HG02973 (cell line): ENCODE measurements at regions not wholly inside any gene's neighbourhood (a gene's known extent, or its start where the extent isn't known, plus 50 kb on each side); places are given as distances from the start of the nearest gene placed in this dataset.
A peak's percentile ranks its signal among the peaks of the same experiment; 100 is the strongest.

Experiments
- ATAC-seq: cut with Tn5 transposase; IDR thresholded peaks from one replicate; pipeline ENCODE4 v1.9.1; 2021; ENCODE audit warnings: moderate library complexity; ENCODE audit not compliant: unreplicated experiment

DNA sequence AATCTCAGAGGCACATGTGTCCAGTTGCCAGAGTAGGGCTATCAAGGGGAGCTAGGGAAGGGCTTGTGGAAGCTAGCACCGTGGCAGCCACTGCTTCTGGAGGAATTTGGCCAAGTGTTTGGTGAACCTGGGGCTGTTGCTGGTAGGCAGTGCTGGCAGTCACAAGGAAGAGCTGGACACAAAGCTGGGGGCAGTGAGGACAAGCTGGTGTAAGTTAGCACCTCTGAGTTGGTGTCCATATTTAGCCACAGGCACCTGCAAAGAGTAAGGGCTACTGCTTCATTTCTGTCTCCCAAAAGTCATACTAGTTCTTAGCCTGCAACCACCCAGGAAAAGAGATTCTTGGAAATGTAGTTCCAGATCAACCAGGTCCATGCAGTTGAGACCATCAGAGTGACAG is 359.4 kb downstream of the CSNK1G3 start:
- ATAC-seq = no peak

DNA sequence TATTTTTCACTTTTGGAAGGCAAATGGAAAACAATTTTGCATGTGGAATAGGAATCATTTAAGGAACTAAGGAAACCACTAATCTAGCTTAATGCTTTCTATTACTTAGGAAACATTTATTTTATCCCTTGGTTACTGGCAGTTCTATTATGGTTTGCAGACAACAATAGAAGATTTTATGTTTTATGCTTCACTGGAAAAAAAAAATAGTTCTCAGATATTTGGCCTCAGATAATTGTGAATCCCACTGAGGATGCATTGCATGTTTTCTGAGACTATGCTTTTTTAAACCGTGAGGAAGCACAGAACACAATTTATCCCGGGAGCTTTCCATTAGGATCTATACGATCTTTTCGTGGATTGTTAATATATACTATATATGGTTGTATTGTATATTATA is 356.9 kb downstream of the CSNK1G3 start:
- ATAC-seq = no peak

DNA sequence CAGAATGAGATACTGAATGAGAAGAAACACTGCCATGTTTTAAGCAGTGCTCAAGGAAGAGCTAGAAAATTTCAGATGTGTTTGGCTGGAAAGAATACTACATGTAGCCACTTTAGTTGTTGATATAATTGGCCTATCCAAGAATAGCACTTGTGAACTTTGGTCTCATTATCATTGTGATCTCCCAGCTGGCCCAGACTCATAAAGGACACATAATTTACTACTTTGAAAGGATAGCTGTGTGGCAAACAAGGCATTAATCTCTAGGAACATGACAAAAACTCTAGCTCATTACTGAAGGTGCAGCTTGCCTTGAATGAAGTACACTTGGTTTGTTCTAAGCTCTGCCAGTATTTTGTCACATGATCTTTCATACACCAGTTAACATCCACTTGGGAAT is 356.3 kb downstream of the CSNK1G3 start:
- no peak for ATAC-seq

DNA sequence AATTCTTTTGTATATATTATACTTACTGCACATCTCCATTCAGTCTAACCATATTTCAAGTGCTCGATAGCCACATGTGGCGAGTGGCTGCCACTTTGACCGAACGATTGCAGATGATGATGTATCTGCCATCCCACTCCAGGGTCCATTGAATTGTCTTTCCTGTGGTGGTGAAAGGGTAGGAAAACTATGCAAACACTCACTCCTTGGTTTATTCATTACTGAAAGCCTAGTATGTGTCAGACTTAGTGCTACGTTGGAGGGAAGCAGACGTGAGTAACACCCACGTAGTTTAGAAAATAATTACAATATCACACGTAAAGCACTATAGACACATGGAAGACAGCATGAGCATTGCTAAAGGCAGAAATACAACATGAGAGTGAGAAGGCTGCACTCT is 353.7 kb downstream of the CSNK1G3 start:
- ATAC-seq = no peak

DNA sequence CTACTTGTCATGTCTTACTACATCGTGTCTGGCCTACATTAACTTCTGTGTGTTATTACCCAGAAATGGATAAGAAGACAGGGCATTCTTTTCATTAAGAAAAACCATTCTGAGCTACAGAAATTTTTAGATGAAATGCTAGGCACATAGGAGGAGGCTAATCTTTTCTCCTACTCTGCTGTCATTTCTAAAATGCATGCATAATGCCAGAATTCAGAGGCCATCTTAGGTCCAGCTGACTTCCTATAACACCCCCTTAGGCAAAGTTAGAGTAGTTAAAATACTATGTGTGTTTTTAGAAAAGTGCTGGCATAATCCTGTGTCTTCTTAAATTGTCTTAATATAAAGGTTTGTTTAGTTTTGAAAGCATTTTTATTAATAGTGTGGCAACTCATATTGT is 352.6 kb downstream of the CSNK1G3 start:
- ATAC-seq = no peak

DNA sequence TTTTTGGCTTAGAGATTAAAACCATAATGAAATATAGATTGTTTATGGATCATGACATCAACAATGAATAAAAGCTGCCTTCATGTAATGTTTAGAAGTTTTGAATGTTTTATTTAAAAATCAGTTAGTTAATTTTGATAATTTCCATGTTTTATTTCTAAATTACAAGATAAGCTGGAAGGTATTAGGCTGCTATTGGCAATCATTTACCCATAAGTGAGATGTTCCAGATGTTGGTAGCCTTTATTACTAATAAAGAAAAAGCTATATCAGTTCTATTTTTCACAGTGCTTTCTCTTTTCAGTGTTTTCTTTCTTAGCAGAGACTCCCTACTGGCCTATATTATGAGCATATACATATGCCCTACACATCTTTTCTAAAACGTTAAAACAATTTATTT is 347.0 kb downstream of the CSNK1G3 start:
- no peak for ATAC-seq

DNA sequence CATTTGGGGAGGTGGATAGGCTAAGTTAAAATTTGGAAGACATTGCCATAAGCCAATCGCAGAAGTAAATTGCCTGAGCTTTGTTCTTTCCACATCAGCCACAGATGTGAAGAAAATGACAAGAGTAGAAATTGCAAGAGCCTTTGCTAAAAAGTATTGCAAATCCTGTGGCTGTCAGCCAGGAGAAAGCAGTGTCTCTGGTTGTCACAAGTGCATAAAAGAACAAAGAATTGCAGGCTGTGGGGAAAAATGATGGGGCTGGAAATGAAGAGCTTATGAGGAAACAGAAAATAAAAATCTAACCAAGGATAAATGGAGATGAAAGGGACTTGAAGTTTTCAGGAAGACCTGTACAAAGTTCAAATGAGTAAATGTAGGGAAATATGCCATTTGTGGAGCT is 344.8 kb downstream of the CSNK1G3 start:
- no peak for ATAC-seq

DNA sequence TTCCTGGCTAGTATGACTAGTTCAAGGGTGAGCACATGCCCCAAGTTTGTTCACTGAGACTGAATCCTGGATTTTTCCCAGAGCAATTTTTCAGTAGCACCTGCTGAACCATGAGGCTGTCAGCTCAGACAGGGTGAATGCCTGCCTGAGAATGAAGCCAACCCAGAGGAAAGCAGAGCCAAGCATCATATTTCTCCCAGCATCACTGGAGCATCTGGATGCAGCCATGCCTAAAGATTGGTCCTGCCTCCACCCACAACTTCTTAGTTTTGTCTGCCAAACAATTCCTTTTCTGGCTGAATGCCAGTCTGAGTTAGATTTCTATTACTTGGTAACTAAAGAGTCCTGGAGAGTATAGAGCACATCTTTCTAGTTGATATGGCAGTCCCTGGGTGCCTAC is 343.6 kb downstream of the CSNK1G3 start:
- ATAC-seq = no peak

DNA sequence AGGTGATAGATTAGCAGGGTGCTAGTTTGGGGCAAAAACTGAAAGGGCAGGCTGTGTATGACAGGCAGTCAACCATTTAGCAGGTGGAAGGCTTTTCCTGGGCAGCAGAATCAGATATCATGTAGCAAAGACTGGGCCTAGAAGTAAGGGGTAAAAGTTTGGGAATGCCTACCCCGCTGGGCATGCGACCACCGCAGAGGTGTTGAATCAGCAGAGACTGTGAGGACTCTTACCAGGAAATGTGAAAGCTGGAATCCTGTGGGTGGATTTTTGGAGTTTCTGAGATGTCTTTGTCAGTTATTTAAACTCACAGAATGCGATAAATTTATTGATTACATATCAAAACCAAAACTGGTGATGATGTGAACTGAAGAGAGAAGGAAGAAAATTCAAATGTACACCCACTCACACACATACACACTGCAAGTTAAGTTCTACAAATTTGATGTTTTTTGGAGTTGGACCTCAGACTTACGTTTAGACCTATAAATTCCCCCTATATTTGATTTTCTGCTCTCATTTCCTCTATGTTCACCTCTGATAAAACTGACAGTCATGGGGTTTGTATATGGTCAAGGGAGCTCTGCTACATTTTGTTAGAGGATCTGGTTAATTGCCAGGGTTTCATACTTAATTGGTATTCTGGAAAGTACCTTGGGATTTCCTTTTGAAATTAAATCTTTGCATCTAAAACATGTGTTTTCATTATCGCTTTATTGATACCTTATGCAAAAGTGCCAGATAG is 333.6 kb downstream of the CSNK1G3 start:
- ATAC-seq = peak; percentile 22

DNA sequence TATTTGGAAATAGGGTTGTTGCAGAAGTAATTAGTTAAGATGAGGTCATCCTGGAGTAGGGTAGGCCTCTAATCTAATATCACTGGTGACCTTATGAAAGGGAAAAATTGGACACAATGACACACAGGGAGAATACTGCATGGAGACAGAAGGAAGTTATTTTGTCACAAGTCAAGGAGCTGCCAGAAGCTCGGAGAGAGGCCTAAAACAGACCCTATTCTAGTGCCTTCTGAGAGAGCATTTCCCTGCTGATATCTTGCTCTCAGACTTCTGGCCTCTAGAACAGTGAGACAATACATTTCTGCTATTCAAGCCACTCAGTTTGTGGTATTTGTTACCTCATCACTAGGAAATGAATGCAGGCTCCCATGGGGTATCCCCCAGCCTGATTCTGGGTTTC is 332.9 kb downstream of the CSNK1G3 start:
- peak; percentile 57 for ATAC-seq

DNA sequence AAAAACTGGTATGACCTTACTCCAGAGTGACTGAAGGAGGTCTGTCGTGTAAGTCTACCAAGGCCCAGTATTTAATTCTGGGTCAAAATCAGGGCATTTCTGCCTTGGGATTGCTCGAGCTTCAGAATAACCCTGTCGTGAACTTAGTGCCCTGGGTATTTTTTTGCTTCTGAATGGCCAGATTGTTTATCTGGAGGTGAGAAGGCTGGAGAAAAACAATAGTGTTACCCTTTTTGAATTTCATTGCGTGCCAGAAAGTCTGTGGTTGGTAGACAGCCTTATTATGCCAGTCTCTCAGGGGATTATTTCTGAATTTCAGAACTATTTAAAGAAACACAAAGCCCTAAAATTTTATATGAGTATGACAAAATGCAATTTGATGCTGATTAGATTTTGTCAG is 323.4 kb downstream of the CSNK1G3 start:
- ATAC-seq = no peak

DNA sequence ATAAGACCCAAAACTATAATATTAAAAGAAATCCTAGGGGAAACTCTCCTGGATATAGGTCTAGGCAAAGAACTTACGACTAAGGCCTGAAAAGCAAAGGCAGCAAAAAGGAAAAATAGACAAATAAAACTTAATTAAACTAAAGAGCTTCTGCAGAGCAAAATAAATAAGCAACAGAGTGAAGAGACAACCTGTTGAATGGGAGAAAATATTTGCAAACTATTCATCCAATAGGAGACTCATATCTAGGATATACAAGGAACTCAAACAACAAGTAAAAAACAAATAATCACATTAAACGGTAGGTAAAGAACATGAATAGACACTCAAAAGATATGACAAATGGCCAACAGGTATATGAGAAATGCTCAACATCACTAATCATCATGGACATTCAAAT is 318.6 kb downstream of the CSNK1G3 start:
- ATAC-seq = no peak

DNA sequence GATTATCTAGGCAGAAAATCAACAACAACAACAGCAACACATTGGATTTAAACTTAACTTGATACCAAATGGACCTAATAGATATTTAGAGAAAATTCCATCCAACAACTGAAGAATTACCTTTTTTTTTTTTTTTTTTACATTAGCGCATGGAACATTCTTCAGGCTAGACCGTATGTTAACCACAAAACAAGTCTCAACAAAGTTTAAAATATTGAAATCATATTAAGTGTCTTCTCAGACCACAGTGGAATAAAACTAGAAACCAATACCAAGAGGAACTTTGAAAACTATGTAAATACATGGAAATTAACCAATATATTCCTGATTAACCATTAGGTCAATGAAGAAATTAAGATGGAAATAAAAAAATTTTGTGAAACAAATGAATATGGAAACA is 315.8 kb downstream of the CSNK1G3 start:
- ATAC-seq = no peak

DNA sequence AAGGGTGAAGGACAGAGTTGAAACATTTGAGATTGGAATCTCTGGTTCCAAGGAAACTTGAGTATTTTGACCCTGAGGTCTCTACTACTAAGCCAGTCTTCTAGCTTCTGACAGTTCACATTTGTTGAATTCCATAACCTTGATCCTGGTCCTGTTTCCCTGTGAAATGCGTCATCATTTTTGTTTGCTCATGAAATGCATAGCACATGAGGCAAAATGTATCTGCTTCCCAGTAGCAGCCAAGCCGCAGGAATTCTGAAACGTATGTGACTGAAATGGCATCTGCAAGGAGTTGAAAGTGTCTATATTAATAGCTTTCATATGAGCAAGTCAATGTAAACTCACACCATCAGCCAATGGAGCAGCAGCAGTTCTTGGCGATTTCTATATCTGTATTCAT is 307.9 kb downstream of the CSNK1G3 start:
- no peak for ATAC-seq

DNA sequence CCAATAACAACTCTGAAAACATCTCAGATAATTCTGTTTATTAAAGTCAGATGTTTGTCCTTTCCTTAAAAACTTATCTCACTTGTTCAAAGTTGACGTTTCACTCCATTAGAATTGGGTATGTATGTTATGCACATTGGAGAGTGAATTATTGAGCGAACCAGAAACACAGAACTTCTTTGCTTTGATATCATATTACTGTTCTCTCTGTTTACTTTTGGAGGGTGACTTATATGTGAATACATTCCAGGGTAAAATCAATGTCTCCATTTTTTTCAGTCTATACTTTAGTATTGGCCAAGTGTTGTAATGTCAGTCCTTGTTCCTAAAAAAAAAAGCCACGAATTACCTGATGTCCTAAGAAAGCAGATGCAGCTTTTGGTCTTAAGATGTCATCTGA is 307.4 kb downstream of the CSNK1G3 start:
- ATAC-seq = no peak

DNA sequence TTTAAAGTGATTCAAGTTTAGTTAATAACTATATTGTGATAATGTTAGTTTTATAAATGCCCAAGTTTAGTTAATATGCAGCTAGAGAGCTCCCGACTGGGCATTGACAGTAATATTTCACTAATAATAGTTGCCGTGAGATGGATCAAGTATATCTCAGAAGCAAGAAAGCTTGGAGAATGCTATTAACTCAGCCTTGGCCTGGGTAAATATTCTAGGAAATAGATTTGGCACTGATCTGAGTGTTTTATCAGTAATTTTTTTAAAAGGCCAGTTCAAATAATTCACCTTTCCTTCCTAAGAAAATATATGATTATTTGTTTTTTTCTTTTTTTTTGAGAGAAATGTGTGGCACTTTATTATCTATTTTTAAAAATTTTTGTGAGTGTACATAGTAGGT is 305.3 kb downstream of the CSNK1G3 start:
- ATAC-seq = no peak

DNA sequence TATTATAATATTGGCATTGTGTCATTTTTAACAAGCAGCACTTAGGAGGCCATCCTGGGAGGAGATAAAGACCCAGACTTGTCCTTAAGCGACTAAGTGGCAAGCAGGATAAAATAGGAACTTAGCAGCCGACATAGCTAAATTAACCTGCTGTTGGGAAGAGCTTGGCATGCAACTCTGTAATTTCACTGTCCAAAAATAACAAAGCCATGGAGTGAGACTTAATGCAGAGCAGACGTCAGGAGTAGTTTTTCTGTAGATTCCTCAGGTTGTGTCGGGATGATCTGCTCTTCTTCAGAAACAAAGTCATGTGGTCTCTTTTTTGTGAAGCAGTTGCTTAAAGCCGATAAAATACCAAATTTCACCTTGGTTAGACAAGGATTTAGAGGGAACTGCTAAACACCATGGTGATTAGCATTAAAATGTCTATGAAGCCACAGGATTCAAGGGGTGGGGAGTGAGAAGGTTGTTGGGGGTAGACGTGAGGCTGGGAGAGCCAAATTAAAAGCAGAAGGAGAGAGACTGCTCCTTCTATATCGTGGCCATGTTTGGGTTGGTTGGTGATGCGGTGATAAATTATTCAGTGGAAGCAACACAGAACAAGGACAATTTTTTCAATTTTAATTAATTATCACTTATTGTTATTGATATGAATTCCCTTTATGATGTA is 303.0 kb downstream of the CSNK1G3 start:
- ATAC-seq = no peak

DNA sequence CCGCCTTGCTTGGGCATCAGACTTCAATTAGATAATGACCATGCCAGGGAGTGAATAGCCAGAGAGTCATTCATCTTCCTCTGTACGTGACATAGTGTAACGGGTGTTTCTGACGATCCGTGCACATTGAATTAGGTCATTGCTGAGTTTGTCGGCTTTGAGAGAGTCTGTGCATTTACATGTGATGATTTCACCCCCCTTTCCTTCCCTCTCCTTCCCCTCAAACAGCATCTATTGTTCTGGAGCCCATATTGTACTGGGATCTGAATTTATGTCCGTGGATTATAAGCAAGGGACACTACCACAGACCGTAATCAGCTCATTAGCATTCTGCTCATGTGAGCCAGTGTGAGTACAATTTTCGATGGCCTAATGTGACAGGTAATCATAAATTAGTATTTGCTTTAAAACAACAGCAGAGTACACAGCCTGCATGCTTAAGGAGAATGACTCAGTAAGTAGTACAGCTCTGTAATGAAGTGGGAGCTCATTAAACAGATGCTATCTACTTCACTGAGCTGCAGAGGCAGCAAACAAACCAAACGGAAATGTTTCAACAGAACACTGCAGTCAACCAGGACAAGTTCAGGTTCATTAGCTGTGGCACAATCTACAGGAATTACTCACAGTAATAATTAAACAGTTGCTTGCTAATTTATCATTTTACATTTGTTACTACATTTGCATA is 302.1 kb downstream of the CSNK1G3 start:
- no peak for ATAC-seq

DNA sequence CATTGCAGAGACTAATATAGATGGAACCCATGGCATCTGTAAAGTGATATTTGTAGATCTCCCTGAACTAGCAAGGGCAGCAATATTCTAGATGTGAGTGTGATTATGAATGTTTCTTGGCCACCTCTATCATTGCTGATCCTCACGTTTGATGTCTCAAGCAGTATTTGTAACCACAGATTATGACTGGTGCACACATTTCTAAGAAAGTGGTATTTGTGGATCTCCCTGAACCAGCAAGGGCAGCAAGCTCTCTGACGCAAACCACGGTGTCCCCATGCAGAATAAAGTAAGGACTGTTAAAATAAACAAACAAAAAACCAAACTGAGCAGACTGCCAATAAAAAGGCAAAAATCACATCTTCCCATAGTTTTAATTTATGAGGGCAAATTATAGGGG is 301.3 kb downstream of the CSNK1G3 start:
- ATAC-seq = no peak

DNA sequence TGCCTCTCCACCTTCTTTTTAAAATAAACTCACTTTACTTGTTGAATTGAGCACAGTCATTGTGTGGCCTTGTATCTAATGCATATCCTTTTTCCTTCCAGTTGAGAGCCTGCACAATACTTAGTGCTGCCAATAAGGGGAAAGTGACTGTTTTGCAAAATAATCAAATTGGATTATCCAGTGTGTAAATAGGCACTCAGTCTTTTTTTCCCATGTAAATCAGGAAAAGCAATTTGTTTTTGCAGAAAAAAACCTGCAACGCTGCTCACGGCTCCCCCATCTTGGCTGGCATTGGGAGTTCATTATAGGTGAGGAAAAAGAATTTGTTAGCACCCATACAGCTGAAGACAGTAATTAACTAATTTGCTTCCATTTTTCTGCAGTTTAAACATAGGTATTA is 299.9 kb downstream of the CSNK1G3 start:
- no peak for ATAC-seq

DNA sequence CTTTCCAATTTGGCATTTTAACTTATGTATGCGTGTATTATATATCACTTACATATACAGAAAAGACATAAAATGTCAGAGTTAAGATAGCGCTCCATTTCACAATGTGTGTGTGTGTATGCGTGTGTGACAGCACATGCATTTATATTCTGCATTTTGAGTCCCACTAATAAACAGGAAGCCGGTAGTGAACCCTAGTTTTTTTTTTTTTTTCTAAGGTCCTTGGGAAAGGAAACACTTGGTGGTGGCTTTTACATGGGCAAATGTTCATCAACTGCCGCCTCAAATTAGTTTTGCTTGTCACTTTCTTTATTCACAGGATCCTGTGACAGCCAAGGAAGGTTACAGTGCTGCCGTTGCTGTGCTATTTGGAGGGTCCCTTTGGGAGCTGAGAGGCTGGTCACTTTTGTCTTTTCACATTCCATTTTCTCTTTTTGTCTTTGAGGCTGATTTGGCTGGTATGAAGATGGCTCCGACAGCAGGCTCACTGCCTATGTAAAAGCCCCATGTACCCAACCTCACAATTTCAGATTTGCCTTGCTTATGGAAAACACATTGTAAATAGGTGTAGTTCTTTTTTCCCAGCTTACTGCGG is 298.9 kb downstream of the CSNK1G3 start:
- no peak for ATAC-seq

DNA sequence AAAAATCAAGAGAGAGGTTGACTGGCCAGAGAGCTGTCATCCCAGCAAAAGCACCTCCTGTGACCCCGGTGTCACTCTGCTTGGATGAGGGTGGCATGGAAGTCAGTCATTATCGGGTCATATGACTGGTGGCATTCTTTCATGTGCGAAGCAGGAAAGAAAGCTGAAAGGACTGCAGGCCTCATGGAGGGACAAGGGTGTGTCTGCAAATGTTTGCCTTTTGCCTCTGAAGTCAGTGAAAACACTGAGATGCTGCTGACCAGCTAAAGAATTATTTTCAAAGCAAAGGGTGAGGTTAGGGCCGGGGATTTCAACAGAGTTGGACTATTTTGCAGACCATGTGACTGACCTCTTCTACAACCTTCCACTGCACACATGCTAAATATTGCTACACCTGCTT is 298.3 kb downstream of the CSNK1G3 start:
- ATAC-seq = no peak
